GM21786 (cell line): ENCODE measurements at regions not wholly inside any gene's neighbourhood (a gene's known extent, or its start where the extent isn't known, plus 50 kb on each side); places are given as distances from the start of the nearest gene placed in this dataset.

ENCODE experiments used
- ATAC-seq: cut with Tn5 transposase; IDR thresholded peaks from one replicate; pipeline ENCODE4 v1.9.1; 2021; ENCODE audit not compliant: unreplicated experiment

- no peak for ATAC-seq
These were observed 49.9 kb upstream of the HS6ST1 start for GRCh38 chr2:128368437-128369107.

GRCh38 chr2:128369108-128369555 lies 50.5 kb upstream of the HS6ST1 start:
- no peak for ATAC-seq

- no peak for ATAC-seq
These were observed 51.2 kb upstream of the HS6ST1 start for GRCh38 chr2:128369602-128370467.

- ATAC-seq = no peak
These were observed 52.0 kb upstream of the HS6ST1 start for GRCh38 chr2:128370468-128371247.

- ATAC-seq = no peak
These were observed 52.6 kb upstream of the HS6ST1 start for GRCh38 chr2:128371248-128371630.

GRCh38 chr2:128371648-128372345 lies 53.1 kb upstream of the HS6ST1 start:
- ATAC-seq = no peak

GRCh38 chr2:128372621-128373341 lies 54.1 kb upstream of the HS6ST1 start:
- ATAC-seq = no peak

GRCh38 chr2:128373451-128374000 lies 54.9 kb upstream of the HS6ST1 start:
- no peak for ATAC-seq

- no peak for ATAC-seq
These were observed 55.5 kb upstream of the HS6ST1 start for GRCh38 chr2:128374001-128374710.

- ATAC-seq = no peak
These were observed 56.2 kb upstream of the HS6ST1 start for GRCh38 chr2:128374711-128375413.

- ATAC-seq = no peak
These were observed 56.8 kb upstream of the HS6ST1 start for GRCh38 chr2:128375454-128375853.

GRCh38 chr2:128376241-128377041 lies 57.8 kb upstream of the HS6ST1 start:
- no peak for ATAC-seq

GRCh38 chr2:128377071-128377910 lies 58.6 kb upstream of the HS6ST1 start:
- no peak for ATAC-seq

GRCh38 chr2:128378231-128379020 lies 59.8 kb upstream of the HS6ST1 start:
- ATAC-seq = no peak

- no peak for ATAC-seq
These were observed 60.6 kb upstream of the HS6ST1 start for GRCh38 chr2:128379021-128380015.
